Fibroblast of lung (primary cell): ENCODE measurements at regions not wholly inside any gene's neighbourhood (a gene's known extent, or its start where the extent isn't known, plus 50 kb on each side); places are given as distances from the start of the nearest gene placed in this dataset.
A peak's percentile ranks its signal among the peaks of the same experiment; 100 is the strongest.

Source experiments
- DNase-seq, 2 donors: peaks; one replicate each; pipeline versions ENCODE4 v3.0.0 to v3.0.0-alpha.2; 2010; ENCODE audit warnings: low read depth in 2 of 2
- H2AFZ ChIP-seq: 2 replicates; pipeline ENCODE4 v1.5.1; 2012; ENCODE audit warnings: low read length, control low read depth, inconsistent platforms
- H3K27ac ChIP-seq: 2 replicates; pipeline ENCODE4 v1.5.1; 2011; ENCODE audit warnings: low read length, control low read depth; ENCODE audit not compliant: insufficient read depth
- H3K27me3 ChIP-seq: 2 replicates; pipeline ENCODE4 v1.5.1; 2011; ENCODE audit warnings: mild to moderate bottlenecking, low read length; ENCODE audit not compliant: control insufficient read depth, insufficient read depth
- H3K36me3 ChIP-seq: 2 replicates; pipeline ENCODE4 v1.5.1; 2011; ENCODE audit warnings: low read length; ENCODE audit not compliant: control insufficient read depth, insufficient read depth
- H3K4me1 ChIP-seq: 2 replicates; pipeline ENCODE4 v1.5.1; 2011; ENCODE audit warnings: low read length; ENCODE audit not compliant: control insufficient read depth, insufficient read depth; ENCODE audit errors: extremely low read depth
- H3K4me2 ChIP-seq: 2 replicates; pipeline ENCODE4 v1.5.1; 2011; ENCODE audit warnings: low read length, control low read depth; ENCODE audit not compliant: insufficient read depth; ENCODE audit errors: extremely low read depth
- H3K4me3 ChIP-seq, 4 experiments: fragments of 200-600 bp in 1 of 4; sonication (generic) in 1 of 4; replicated peaks in 1 of 4; 2 replicates each; pipeline ENCODE4 v1.5.1; 2011 to 2016; ENCODE audit warnings: low read length in 4 of 4, low read depth in 3 of 4, mild to moderate bottlenecking in 3 of 4, control low read depth in 2 of 4, inconsistent platforms in 1 of 4, mixed read lengths in 1 of 4; ENCODE audit not compliant: insufficient read depth in 1 of 4; ENCODE audit errors: control extremely low read depth in 1 of 4
- H3K79me2 ChIP-seq: 2 replicates; pipeline ENCODE4 v1.5.1; 2012; ENCODE audit warnings: mild to moderate bottlenecking, low read length, inconsistent platforms; ENCODE audit not compliant: control insufficient read depth, insufficient read depth
- H3K9ac ChIP-seq: 2 replicates; pipeline ENCODE4 v1.5.1; 2011; ENCODE audit warnings: mild to moderate bottlenecking, low read length, control low read depth; ENCODE audit not compliant: insufficient read depth
- H3K9me3 ChIP-seq: 2 replicates; pipeline ENCODE4 v1.5.1; 2012; ENCODE audit warnings: low read depth, low read length; ENCODE audit not compliant: control insufficient read depth, insufficient read depth
- H4K20me1 ChIP-seq: 2 replicates; pipeline ENCODE4 v1.5.1; 2011; ENCODE audit warnings: low read length; ENCODE audit not compliant: control insufficient read depth, insufficient read depth; ENCODE audit errors: extremely low read depth
- EZH2 ChIP-seq: IDR thresholded peaks from 2 replicates; pipeline ENCODE4 v1.5.1; 2012; ENCODE audit warnings: low read length, control low read depth, mild to moderate bottlenecking; ENCODE audit errors: missing control alignments
- TF ChIP-seq, protein P1 (sequence below), 2 donors: IDR thresholded peaks in 1 of 2; conservative IDR thresholded peaks in 1 of 2; 1 replicate in 1 of 2; 2 replicates in 1 of 2; pipeline ENCODE4 v1.5.1; 2011 to 2012; ENCODE audit warnings: low read length in 2 of 2, control low read depth in 1 of 2, inconsistent platforms in 1 of 2, low read depth in 1 of 2, mild to moderate bottlenecking in 1 of 2

GRCh38 chr9:11928871-11929321, 764.3 kb upstream of the TYRP1 start:
- Histone ChIP-seq H4K20me1 (no peaks in the 10 kb centered on the region), H2AFZ (no peak overlapping the region), H3K27ac (no peak overlapping the region), H3K9me3 (no peaks in the 10 kb centered on the region), H3K4me3 (no peak overlapping the region), H3K4me1 (no peaks in the 10 kb centered on the region), H3K27me3 (no peaks in the 10 kb centered on the region), H3K4me2 (no peak overlapping the region), H3K79me2 (no peaks in the 10 kb centered on the region), H3K9ac (no peak overlapping the region), H3K36me3 (no peaks in the 10 kb centered on the region)
- TF ChIP-seq EZH2, result no peak
- TF ChIP-seq, protein P1, sequence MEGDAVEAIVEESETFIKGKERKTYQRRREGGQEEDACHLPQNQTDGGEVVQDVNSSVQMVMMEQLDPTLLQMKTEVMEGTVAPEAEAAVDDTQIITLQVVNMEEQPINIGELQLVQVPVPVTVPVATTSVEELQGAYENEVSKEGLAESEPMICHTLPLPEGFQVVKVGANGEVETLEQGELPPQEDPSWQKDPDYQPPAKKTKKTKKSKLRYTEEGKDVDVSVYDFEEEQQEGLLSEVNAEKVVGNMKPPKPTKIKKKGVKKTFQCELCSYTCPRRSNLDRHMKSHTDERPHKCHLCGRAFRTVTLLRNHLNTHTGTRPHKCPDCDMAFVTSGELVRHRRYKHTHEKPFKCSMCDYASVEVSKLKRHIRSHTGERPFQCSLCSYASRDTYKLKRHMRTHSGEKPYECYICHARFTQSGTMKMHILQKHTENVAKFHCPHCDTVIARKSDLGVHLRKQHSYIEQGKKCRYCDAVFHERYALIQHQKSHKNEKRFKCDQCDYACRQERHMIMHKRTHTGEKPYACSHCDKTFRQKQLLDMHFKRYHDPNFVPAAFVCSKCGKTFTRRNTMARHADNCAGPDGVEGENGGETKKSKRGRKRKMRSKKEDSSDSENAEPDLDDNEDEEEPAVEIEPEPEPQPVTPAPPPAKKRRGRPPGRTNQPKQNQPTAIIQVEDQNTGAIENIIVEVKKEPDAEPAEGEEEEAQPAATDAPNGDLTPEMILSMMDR (conservative IDR thresholded peaks at IDR 0.05 in 1 of 2, IDR thresholded peaks at IDR 0.05 in 1 of 2; ENCODE audit: low read depth in 1 of 2, low read length in 2 of 2), result no peak
- no peak for DNase-seq

- Histone ChIP-seq H3K36me3 (no peaks in the 10 kb centered on the region), H3K27ac (no peak overlapping the region), H3K4me3 (no peak overlapping the region), H3K4me2 (no peak overlapping the region), H4K20me1 (no peaks in the 10 kb centered on the region), H3K9me3 (no peaks in the 10 kb centered on the region), H3K79me2 (no peaks in the 10 kb centered on the region), H3K27me3 (no peaks in the 10 kb centered on the region), H3K9ac (no peak overlapping the region), H3K4me1 (no peaks in the 10 kb centered on the region), H2AFZ (no peak overlapping the region)
- no peak for TF ChIP-seq EZH2
- TF ChIP-seq, protein P1 (conservative IDR thresholded peaks at IDR 0.05 in 1 of 2, IDR thresholded peaks at IDR 0.05 in 1 of 2; ENCODE audit: low read depth in 1 of 2, low read length in 2 of 2), result no peak
- DNase-seq, result peak in 1 of 2 donors; percentile 8
These were observed 762.1 kb upstream of the TYRP1 start for GRCh38 chr9:11931109-11931508.

GRCh38 chr9:11931751-11932150, 761.4 kb upstream of the TYRP1 start:
- no peak overlapping the region for H3K27ac ChIP-seq
- H3K27me3 ChIP-seq, result no peaks in the 10 kb centered on the region
- no peak overlapping the region for H3K4me2 ChIP-seq
- no peak for TF ChIP-seq EZH2
- TF ChIP-seq, protein P1 (conservative IDR thresholded peaks at IDR 0.05 in 1 of 2, IDR thresholded peaks at IDR 0.05 in 1 of 2; ENCODE audit: low read depth in 1 of 2, low read length in 2 of 2), result no peak
- no peaks in the 10 kb centered on the region for H4K20me1 ChIP-seq
- H3K79me2 ChIP-seq, result no peaks in the 10 kb centered on the region
- no peak overlapping the region for H2AFZ ChIP-seq
- no peaks in the 10 kb centered on the region for H3K4me1 ChIP-seq
- H3K9ac ChIP-seq, result no peak overlapping the region
- H3K4me3 ChIP-seq, result no peak overlapping the region
- no peak for DNase-seq
- no peaks in the 10 kb centered on the region for H3K36me3 ChIP-seq
- H3K9me3 ChIP-seq, result no peaks in the 10 kb centered on the region
